ENCODE measurements at regions not wholly inside any gene's neighbourhood (a gene's known extent, or its start where the extent isn't known, plus 50 kb on each side); places are given as distances from the start of the nearest gene placed in this dataset.

DNA sequence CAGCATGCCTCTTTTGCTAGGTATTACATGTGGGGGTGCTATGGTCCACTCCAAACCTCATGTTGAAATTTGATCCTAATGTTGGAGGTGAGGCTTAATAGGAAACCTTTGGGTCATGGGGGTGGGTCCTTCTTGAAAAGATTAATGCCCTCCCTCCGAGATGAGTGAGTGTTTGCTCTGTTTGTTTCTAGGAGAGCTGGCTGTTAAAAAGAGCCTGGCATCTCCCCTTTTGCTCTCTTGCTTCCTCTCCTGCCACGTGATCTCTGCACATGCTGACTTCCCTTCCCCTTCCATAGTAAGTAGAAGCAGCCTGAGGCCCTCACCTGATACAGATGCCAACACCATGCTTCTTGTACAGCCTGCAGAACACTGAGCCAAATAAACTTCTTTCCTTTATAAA is 104.5 kb downstream of the FAT3 start:
- Mint-ChIP-seq H3K27me3 (ENCODE audit: unreplicated experiment) (no peaks in the 10 kb centered on the region), H3K9me3 (ENCODE audit: unreplicated experiment) (no peaks in the 10 kb centered on the region), H3K4me1 (ENCODE audit: unreplicated experiment) (peaks cover 20% of the 10 kb centered on the region), H3K27ac (ENCODE audit: unreplicated experiment) (no peak overlapping the region), H3K36me3 (ENCODE audit: low read depth, unreplicated experiment) (no peaks in the 10 kb centered on the region), H3K4me3 (ENCODE audit: unreplicated experiment) (no peak overlapping the region)
- DNase-seq (ENCODE audit: low spot score), result no peak
- TF ChIP-seq CTCF (IDR thresholded peaks at IDR 0.05; ENCODE audit: unreplicated experiment), result no peak

GRCh38 chr11:92329646-92330045 is 105.0 kb downstream of the FAT3 start:
- H3K9me3 Mint-ChIP-seq (ENCODE audit: unreplicated experiment), result no peaks in the 10 kb centered on the region
- no peak for DNase-seq (ENCODE audit: low spot score)
- peak overlapping the region; percentile 48 for H3K27ac Mint-ChIP-seq (ENCODE audit: unreplicated experiment)
- H3K4me3 Mint-ChIP-seq (ENCODE audit: unreplicated experiment), result no peak overlapping the region
- no peaks in the 10 kb centered on the region for H3K36me3 Mint-ChIP-seq (ENCODE audit: low read depth, unreplicated experiment)
- H3K4me1 Mint-ChIP-seq (ENCODE audit: unreplicated experiment), result peaks cover 20% of the 10 kb centered on the region
- TF ChIP-seq CTCF (IDR thresholded peaks at IDR 0.05; ENCODE audit: unreplicated experiment), result no peak
- no peaks in the 10 kb centered on the region for H3K27me3 Mint-ChIP-seq (ENCODE audit: unreplicated experiment)

DNA sequence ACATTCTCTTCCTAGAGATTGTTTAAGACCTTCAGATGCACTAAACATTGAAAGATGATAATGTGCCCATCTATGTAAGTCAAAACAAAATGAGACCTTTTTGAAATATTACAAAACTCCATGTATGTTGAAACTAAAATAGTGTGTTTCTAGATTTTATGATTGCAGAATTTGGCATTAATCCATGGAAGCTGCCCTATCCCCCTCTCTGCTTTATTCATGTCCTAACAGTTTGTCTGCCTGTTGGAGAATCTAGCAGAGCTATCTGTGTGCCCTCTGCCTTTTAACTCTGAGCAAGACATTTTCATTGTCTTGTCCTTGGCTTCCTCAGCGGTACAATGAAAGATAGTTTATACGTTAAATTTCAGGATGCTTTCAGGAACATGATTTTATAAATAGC is 105.5 kb downstream of the FAT3 start:
- TF ChIP-seq CTCF (IDR thresholded peaks at IDR 0.05; ENCODE audit: unreplicated experiment), result no peak
- DNase-seq (ENCODE audit: low spot score), result no peak
- H3K4me1 Mint-ChIP-seq (ENCODE audit: unreplicated experiment), result peaks cover 20% of the 10 kb centered on the region
- no peak overlapping the region for H3K27ac Mint-ChIP-seq (ENCODE audit: unreplicated experiment)
- H3K36me3 Mint-ChIP-seq (ENCODE audit: low read depth, unreplicated experiment), result no peaks in the 10 kb centered on the region
- H3K9me3 Mint-ChIP-seq (ENCODE audit: unreplicated experiment), result no peaks in the 10 kb centered on the region
- H3K27me3 Mint-ChIP-seq (ENCODE audit: unreplicated experiment), result no peaks in the 10 kb centered on the region
- H3K4me3 Mint-ChIP-seq (ENCODE audit: unreplicated experiment), result no peak overlapping the region

- Mint-ChIP-seq H3K4me1 (ENCODE audit: unreplicated experiment) (peaks cover 20% of the 10 kb centered on the region), H3K9me3 (ENCODE audit: unreplicated experiment) (no peaks in the 10 kb centered on the region), H3K4me3 (ENCODE audit: unreplicated experiment) (no peak overlapping the region), H3K27me3 (ENCODE audit: unreplicated experiment) (no peaks in the 10 kb centered on the region), H3K27ac (ENCODE audit: unreplicated experiment) (no peak overlapping the region), H3K36me3 (ENCODE audit: low read depth, unreplicated experiment) (no peaks in the 10 kb centered on the region)
- TF ChIP-seq CTCF (IDR thresholded peaks at IDR 0.05; ENCODE audit: unreplicated experiment), result no peak
- DNase-seq (ENCODE audit: low spot score), result no peak
Measured at GRCh38 chr11:92332986-92333385, 108.4 kb downstream of the FAT3 start.

GRCh38 chr11:92340839-92341238 is 116.2 kb downstream of the FAT3 start:
- peak; percentile 25 for DNase-seq (ENCODE audit: low spot score)
- Mint-ChIP-seq H3K9me3 (ENCODE audit: unreplicated experiment) (no peaks in the 10 kb centered on the region), H3K4me1 (ENCODE audit: unreplicated experiment) (no peaks in the 10 kb centered on the region), H3K4me3 (ENCODE audit: unreplicated experiment) (no peak overlapping the region), H3K27ac (ENCODE audit: unreplicated experiment) (no peak overlapping the region), H3K36me3 (ENCODE audit: low read depth, unreplicated experiment) (no peaks in the 10 kb centered on the region), H3K27me3 (ENCODE audit: unreplicated experiment) (no peaks in the 10 kb centered on the region)
- TF ChIP-seq CTCF (IDR thresholded peaks at IDR 0.05; ENCODE audit: unreplicated experiment), result peak; percentile 30

Measured in endothelial cell (in vitro differentiated cells).